GM12878 (cell line): ENCODE measurements at regions not wholly inside any gene's neighbourhood (a gene's known extent, or its start where the extent isn't known, plus 50 kb on each side); places are given as distances from the start of the nearest gene placed in this dataset.

Experiments used
- ATAC-seq: fragments of 200-7000 bp; cut with Tn5 transposase; 3 replicates; pipeline ENCODE4 v1.9.1; 2020; ENCODE audit warnings: mild to moderate bottlenecking, moderate library complexity
- BruUV-seq: library from RNA; stranded (reverse); fragments of 400-500 nt; replicated peaks from 2 replicates; lab custom pipeline; 2021; lab: Mats Ljungman, UMichigan
- CTCF ChIA-PET: fragments of 300-600 bp; sonication (Branson Sonifier 250); formaldehyde crosslinking; extraction: SDS; loops from one replicate; lab custom pipeline; 2021; ENCODE audit warnings: inconsistent platforms; lab: Yijun Ruan, JAX
- POLR2A ChIA-PET: fragments of 350-600 bp; formaldehyde crosslinking; extraction: SDS; loops from one replicate; lab custom pipeline; 2021; ENCODE audit warnings: inconsistent platforms; lab: Charles Lee
- RAD21 ChIA-PET: fragments of 300-600 bp; sonication (Branson Sonifier 250); formaldehyde crosslinking; loops from one replicate; lab custom pipeline; 2023; ENCODE audit warnings: antibody characterized with exemption; ENCODE audit not compliant: unreplicated experiment; lab: Charles Lee
- SMC1A ChIA-PET: fragments of 300-600 bp; sonication (Branson Sonifier 250); formaldehyde crosslinking; loops from one replicate; lab custom pipeline; 2023; ENCODE audit not compliant: unreplicated experiment, uncharacterized antibody; lab: Charles Lee
- DNase-seq: peaks from one replicate; pipeline ENCODE4 v3.0.0-alpha.2; 2011; ENCODE audit warnings: low read depth, low spot score
- FAIRE-seq: peaks from 3 replicates; lab custom pipeline; 2011; peaks lifted over from hg19 to GRCh38; lab: Jason Lieb, UNC
- H2AFZ ChIP-seq: 2 replicates; pipeline ENCODE4 v1.6.0; 2011; ENCODE audit warnings: low read depth, low read length, control low read depth; ENCODE audit not compliant: control insufficient read depth
- H3K27ac ChIP-seq: 2 replicates; pipeline ENCODE4 v1.5.1; 2011; ENCODE audit warnings: control low read depth; ENCODE audit not compliant: control insufficient read depth, insufficient read depth
- H3K27me3 ChIP-seq, 2 experiments: replicated peaks in 1 of 2; 2 replicates each; pipeline versions ENCODE4 v1.6.0 to v1.6.1; 2011; ENCODE audit warnings: low read length in 1 of 2; ENCODE audit not compliant: control insufficient read depth in 2 of 2, insufficient read depth in 2 of 2
- H3K36me3 ChIP-seq, 2 experiments: 2 replicates each; pipeline ENCODE4 v1.5.1; 2011; ENCODE audit warnings: low read length in 1 of 2; ENCODE audit not compliant: control insufficient read depth in 2 of 2, insufficient read depth in 2 of 2
- H3K4me1 ChIP-seq: 2 replicates; pipeline ENCODE4 v1.6.1; 2011; ENCODE audit warnings: mild to moderate bottlenecking, low read length, moderate library complexity, mixed read lengths; ENCODE audit not compliant: control insufficient read depth, insufficient read depth
- H3K4me2 ChIP-seq: 2 replicates; pipeline ENCODE4 v1.6.0; 2011; ENCODE audit warnings: control low read depth; ENCODE audit not compliant: control insufficient read depth, insufficient read depth
- H3K4me3 ChIP-seq: fragments of 200-600 bp; sonication (generic); 2 replicates; pipeline ENCODE4 v1.5.1; 2016
- H3K79me2 ChIP-seq: 2 replicates; pipeline ENCODE4 v1.6.0; 2011; ENCODE audit warnings: low read length; ENCODE audit not compliant: control insufficient read depth, insufficient read depth
- H3K9ac ChIP-seq: 2 replicates; pipeline ENCODE4 v1.8.0; 2011; ENCODE audit warnings: low read length, control low read depth, mixed read lengths; ENCODE audit not compliant: control insufficient read depth, insufficient read depth
- H3K9me3 ChIP-seq: replicated peaks from 3 replicates; pipeline ENCODE4 v1.5.1; 2011; ENCODE audit warnings: mild to moderate bottlenecking, low read length; ENCODE audit not compliant: control insufficient read depth, insufficient read depth
- H4K20me1 ChIP-seq: 2 replicates; pipeline ENCODE4 v1.6.0; 2011; ENCODE audit not compliant: control insufficient read depth, insufficient read depth
- IKZF2 ChIP-seq, 2 experiments: fragments of 450-650 bp; IDR thresholded peaks; 2 replicates each; pipeline ENCODE4 v1.6.1; 2017; ENCODE audit warnings: mild to moderate bottlenecking in 2 of 2, moderate library complexity in 2 of 2
- IRF5 ChIP-seq: fragments of 450-650 bp; IDR thresholded peaks from 2 replicates; pipeline ENCODE4 v1.6.1; 2017; ENCODE audit warnings: borderline replicate concordance
- NR2C2 ChIP-seq: IDR thresholded peaks from 2 replicates; pipeline ENCODE4 v1.6.1; 2011; ENCODE audit warnings: borderline replicate concordance, low read depth; ENCODE audit not compliant: control insufficient read depth, insufficient read length
- NR2F1 ChIP-seq: fragments of 450-650 bp; conservative IDR thresholded peaks from 2 replicates; pipeline ENCODE4 v1.6.1; 2017; ENCODE audit warnings: mild to moderate bottlenecking
- RCOR1 ChIP-seq: conservative IDR thresholded peaks from 2 replicates; pipeline ENCODE4 v1.6.1; 2012; ENCODE audit warnings: low read depth, low read length, improper control_type of control experiment
- ZNF622 ChIP-seq: fragments of 450-650 bp; IDR thresholded peaks from 2 replicates; pipeline ENCODE4 v1.6.1; 2017; ENCODE audit warnings: mild to moderate bottlenecking, inconsistent platforms
- ZSCAN29 ChIP-seq: fragments of 450-650 bp; IDR thresholded peaks from 2 replicates; pipeline ENCODE4 v1.6.1; 2017; ENCODE audit warnings: mild to moderate bottlenecking, moderate library complexity
- WGBS: methylation state at CpG from one replicate; pipeline ENCODE4 v1.1.6; 2016; ENCODE audit warnings: low lambda C conversion rate; ENCODE audit not compliant: insufficient replicate concordance, insufficient coverage; ENCODE audit errors: missing lambda C conversion rate; 5-methylcytosine and 5-hydroxymethylcytosine counted together
- in situ Hi-C: fragments of 300-500 bp; cut with MboI; formaldehyde crosslinking; loops from 9 replicates; pipeline ENCODE4 v1.14.3; 2018; ENCODE audit warnings: mixed read lengths
- intact Hi-C: fragments of 100-400 bp; cut with micrococcal nuclease; formaldehyde crosslinking; loops from one replicate; pipeline ENCODE4 v1.14.2; 2022; ENCODE audit not compliant: unreplicated experiment

GRCh38 chr12:76290963-76291859, 57.0 kb downstream of the BBS10 start:
- Histone ChIP-seq H3K79me2 (no peaks in the 10 kb centered on the region), H3K4me1 (no peaks in the 10 kb centered on the region), H3K4me2 (no peak overlapping the region), H3K27me3 (no peaks in the 10 kb centered on the region), H2AFZ (no peak overlapping the region), H4K20me1 (no peaks in the 10 kb centered on the region), H3K36me3 (no peaks in the 10 kb centered on the region), H3K9me3 (no peaks in the 10 kb centered on the region), H3K9ac (no peak overlapping the region), H3K4me3 (no peak overlapping the region), H3K27ac (no peak overlapping the region)
- SMC1A ChIA-PET = no interaction called here
- intact Hi-C loops (no loop called here), in situ Hi-C loops (no loop called here)
- DNase-seq (no peak), FAIRE-seq (no peak), ATAC-seq (no peak)
- no peak for TF ChIP-seq IRF5
- TF ChIP-seq NR2C2 = no peak
- no peak for TF ChIP-seq ZSCAN29
- POLR2A ChIA-PET = interaction anchor here (0.6 kb wide), 1 partner anchor 20 kb away, joined by 4 read pairs; no protein-coding TSS in a partner anchor
- no TSS peak for BruUV-seq
- CTCF ChIA-PET = no interaction called here
- WGBS = 36% methylated on average over 3 of the region's 3 CpGs
- RAD21 ChIA-PET = no interaction called here

- ChIA-PET CTCF (no interaction called here), SMC1A (no interaction called here), RAD21 (no interaction called here), POLR2A (no interaction called here)
- FAIRE-seq (no peak), ATAC-seq (no peak), DNase-seq (no peak)
- Histone ChIP-seq H3K9me3 (no peaks in the 10 kb centered on the region), H3K4me3 (no peak overlapping the region), H3K27ac (no peak overlapping the region), H4K20me1 (no peaks in the 10 kb centered on the region), H3K4me1 (no peaks in the 10 kb centered on the region), H3K27me3 (no peaks in the 10 kb centered on the region), H3K36me3 (no peaks in the 10 kb centered on the region), H3K79me2 (no peaks in the 10 kb centered on the region), H3K9ac (no peak overlapping the region), H2AFZ (no peak overlapping the region), H3K4me2 (no peak overlapping the region)
- BruUV-seq = no TSS peak
- intact Hi-C loops (no loop called here), in situ Hi-C loops (no loop called here)
- TF ChIP-seq ZNF622 (no peak), RCOR1 (no peak), IKZF2 (IDR thresholded peaks at IDR 0.05) (no peak), NR2F1 (no peak)
Measured at GRCh38 chr12:76288218-76288617, 60.0 kb downstream of the BBS10 start.
